CD4-positive, alpha-beta T cell treated with Interleukin-12 subunit alpha and Interleukin-12 subunit beta, for 1 hour (primary cell): ENCODE measurements at regions not wholly inside any gene's neighbourhood (a gene's known extent, or its start where the extent isn't known, plus 50 kb on each side); places are given as distances from the start of the nearest gene placed in this dataset.
"Not testable (repeated sequence)": the region's sequence is repeated elsewhere in the genome, so short reads cannot be mapped to it uniquely, and the experiment has no call there.

Experiments
- DNase-seq: peaks from one replicate; pipeline ENCODE4 v3.0.0-alpha.2; 2020

DNA sequence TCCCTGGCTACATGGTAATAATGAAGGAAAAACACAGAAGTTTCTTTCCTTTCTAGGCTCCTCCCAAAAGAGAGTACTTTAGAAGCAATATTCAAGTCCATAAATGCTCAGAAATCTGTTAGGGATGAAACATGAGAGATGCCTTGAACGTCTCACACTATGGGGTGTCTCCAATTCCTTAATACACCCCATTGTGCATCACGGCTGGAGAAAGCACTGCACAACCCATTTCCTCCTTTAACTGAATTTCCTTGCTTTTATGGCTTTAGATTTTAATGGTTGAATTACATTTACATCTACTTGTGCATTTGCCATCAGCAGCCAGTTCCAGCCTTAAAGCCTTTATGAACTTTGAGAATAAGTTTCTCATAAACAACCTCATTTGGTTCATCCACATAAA lies 498.9 kb upstream of the PTBP2 start:
- DNase-seq = no peak

- not testable (repeated sequence) for DNase-seq
Measured at GRCh38 chr1:96224229-96224628, 497.4 kb upstream of the PTBP2 start.

- no peak for DNase-seq
Measured at GRCh38 chr1:96233422-96233821, 488.2 kb upstream of the PTBP2 start.

DNA sequence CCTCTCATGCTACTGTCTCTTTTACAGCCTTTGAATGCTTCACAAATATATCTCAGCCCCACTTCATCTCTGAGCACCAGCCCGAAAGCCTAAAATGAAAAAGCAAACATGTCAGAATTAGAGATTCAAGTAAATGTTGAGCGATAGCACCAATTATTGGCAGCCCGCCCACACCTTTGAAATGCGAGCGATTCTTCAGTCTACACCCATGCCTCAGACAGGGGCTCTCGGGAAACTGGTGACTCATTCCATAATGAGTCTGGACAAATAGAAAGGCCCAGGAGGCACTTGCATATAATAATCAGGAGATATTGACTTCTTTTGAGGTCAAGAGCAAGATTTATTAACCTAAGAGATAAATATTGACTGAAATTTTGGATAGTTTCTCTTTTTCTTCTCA lies 487.3 kb upstream of the PTBP2 start:
- no peak for DNase-seq

GRCh38 chr1:96236156-96236739 lies 485.3 kb upstream of the PTBP2 start:
- DNase-seq = no peak

DNA sequence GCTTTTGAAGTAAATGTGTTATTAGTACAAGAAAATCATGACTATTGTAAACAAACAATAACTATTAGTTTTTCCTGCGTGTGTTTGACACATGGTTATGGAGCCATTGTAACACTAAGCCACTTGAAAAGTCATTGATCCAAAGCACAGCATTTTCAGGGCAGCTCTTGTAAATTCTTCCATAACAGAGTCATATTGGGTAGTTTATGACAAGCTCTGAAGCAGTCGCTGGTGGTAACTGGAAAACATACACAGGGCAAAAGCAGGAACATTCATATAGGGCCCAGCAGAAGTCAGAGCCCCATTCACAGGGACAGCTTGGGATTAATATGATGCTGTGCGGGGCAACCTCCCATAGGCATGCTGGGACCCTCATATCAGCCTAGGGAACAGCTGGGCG lies 483.2 kb upstream of the PTBP2 start:
- DNase-seq = no peak

DNA sequence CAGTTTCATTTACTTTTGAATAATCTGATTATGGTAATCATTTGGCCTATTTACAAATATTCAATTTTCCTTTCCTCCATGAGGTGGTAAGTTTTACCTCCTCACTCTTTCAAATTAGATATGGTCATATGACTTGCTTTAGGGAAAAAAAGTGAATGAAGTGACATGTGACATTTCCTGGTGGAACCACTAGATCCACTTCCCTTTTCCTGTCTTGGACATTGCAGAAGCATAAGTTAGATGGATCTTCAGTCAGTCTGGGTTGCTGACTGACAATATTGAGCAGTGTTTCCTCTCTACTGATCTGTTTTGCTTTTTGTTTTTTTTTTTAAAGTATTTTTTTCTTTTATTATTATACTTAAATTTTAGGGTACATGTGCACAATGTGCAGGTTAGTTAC lies 481.1 kb upstream of the PTBP2 start:
- DNase-seq = no peak

- DNase-seq = no peak
Measured at GRCh38 chr1:96253246-96254035, 468.1 kb upstream of the PTBP2 start.

DNA sequence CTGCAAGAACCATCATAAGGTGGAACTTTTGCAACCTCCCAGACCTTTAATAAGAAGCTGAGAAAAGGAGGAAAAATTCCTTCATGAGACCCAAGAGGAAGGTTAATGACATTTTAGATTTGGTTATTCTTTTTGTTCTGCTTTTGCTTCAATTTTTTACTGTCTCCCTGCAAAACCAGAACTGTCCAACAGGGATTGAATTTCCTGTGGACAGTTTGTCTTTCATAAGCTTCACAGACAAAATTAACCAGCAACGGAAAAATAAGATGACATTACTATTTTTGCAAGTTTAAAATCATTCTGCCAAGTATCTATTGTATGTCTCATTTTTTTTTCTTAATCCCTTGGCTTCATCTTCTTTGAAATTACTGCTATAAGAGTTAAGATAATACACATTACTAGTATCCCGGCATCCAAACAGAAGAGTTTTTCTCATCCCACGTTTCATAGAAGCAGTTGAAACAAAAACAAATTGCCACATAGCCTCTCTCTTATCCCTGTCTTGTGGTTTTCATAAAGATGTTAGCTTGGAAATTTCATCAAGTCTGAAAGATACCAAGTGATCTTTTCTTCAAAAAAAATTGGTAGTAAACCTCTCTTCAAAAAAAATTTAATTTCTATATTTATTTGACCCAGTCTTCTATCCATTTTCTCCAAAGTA lies 465.3 kb upstream of the PTBP2 start:
- no peak for DNase-seq

DNA sequence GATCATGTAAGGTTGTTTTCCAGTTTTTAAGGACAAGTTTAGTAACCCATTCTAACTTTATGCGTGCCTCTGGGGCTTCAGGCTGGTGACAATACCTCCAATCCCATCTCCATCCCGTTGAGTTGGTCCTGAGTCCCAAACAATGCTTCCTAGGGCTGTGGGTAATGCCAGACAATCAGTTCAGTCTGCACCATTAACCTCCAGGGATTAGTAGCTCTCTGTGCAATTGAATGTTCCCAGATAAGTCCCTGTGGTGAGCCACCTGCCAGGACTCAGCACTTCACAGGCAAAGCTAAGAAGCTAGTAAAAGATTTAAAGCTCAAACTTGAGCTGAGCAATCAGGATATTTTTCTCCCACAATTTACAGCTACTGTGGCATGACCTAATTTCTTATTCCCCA lies 462.2 kb upstream of the PTBP2 start:
- DNase-seq = no peak

GRCh38 chr1:96281491-96281890 lies 440.1 kb upstream of the PTBP2 start:
- no peak for DNase-seq

GRCh38 chr1:96290033-96290432 lies 431.6 kb upstream of the PTBP2 start:
- DNase-seq = no peak

DNA sequence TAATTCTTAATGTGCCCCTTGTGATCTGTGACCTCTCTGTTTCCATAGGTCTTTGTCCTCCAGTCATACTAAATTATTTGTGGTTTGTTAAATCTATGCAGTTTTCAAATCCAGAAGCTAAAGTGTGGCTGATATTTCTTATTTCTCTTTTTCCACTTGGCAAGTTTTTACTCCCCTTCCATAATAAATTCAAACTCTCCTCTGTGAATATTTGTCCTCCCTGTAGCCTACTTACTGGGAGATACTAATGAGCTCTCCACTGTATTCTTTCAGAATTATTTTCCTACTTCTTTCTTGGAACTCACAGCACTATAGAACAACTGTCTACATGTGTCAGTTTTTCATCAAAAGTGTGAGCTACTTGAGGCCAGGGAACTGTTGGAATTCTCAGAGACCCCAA lies 430.8 kb upstream of the PTBP2 start:
- no peak for DNase-seq

GRCh38 chr1:96291468-96291867 lies 430.1 kb upstream of the PTBP2 start:
- DNase-seq = no peak

DNA sequence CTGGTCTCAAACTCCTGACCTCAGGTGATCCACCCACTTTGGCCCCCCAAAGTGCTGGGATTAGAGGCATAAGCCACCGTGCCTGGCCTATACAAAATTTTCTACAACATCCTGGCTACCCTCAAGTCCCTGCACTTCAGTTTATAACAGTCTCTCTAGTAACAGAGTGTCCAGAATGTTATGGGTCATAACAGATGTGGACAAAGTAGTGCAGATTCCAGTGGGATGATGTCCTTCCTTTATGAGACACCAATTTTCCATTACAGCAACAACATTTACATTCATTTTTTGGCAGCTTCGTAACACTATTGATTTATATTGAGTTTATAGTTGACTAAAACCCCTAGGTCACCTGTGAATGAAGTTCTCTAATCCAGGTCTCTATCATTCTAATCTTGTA lies 429.4 kb upstream of the PTBP2 start:
- no peak for DNase-seq

DNA sequence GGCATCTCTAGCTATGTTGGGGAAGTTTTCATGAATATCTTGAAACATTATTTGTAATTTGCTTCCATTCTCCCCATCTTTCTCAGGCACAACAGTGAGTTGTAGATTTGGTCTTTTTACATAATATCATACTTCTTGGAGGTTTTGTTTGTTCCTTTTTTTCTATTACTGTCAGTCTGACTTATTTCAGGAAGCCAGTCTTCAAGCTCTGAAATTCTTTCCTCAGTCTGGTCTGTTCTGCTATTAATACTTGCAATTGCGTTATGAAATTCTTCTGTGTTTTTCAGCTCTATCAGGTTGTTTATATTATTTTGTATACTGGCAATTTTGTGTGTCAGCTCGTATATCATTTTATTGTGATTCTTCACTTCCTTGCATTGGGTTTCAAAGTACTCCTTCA lies 424.6 kb upstream of the PTBP2 start:
- no peak for DNase-seq

DNA sequence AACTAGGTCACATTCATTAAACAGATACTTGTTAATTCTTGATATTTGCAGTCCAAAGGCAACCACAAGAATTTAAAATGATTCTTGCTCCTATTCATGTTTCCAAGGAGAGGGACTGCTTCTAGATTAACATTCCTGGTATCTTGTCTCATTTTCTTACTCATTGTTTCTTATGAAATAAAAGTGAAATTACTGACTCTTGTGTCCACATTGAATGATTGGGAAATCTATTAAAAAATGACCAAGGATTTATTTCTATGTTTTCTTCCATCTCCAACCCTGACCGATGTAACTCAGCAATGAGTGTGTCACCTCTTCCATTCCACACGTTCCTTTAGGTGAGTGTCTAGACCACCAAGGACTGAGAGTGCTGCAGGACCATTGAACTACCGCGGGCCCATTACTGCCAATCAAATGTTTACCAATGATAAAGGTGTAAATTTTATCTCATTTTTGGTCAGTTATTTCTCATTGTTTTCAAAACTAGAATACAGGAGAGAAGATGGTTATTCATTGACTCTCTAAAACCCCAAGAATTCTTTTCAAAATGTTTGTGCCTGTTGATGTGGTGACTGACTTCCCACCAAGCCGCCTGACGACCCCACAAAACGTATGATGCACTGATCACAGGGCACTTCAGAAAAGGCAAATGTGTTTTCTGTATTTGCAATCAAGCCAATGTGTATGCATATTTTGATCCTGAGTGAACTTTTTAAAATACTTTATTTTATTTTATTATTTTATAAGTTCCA lies 414.6 kb upstream of the PTBP2 start:
- no peak for DNase-seq

GRCh38 chr1:96308314-96308713 lies 413.3 kb upstream of the PTBP2 start:
- DNase-seq = no peak

DNA sequence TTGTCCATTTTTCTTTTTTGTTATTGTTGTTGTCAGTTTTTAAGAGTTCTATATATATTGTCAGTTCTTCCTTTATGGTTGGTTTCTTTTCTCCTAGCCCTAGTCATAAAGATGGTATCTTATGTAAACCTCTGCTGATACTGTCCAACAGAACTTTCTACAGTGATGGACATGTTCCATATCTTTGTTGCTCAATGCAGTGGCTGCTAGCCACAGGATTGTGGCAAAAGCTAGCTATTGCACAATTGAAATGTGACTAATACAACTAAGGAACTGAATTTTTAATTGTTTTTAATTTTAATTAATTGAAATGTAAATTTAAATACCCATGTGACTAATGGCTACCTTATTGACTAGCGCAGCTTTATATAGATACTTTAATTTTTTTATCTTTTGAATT lies 411.8 kb upstream of the PTBP2 start:
- no peak for DNase-seq

- no peak for DNase-seq
Measured at GRCh38 chr1:96313216-96313615, 408.4 kb upstream of the PTBP2 start.

- DNase-seq = no peak
Measured at GRCh38 chr1:96329121-96329520, 392.5 kb upstream of the PTBP2 start.

DNA sequence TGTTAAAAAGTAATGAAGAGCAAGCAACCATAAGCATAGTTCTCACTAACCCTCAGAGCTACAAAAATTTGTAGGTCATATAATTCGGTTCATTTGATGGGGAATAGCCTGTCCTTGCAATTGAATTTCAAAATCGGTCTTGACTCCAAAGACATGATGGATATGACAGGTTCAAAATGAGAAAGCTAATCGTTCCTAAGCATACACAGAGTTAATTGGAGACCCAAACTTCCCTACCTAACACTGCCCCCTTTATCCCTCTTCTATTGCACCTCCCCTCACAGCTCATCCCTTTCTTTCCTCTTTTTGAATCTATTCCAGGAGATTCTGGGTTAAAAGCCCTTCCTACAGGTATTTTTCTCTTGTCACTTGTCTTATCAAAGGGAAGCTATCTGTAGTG lies 390.0 kb upstream of the PTBP2 start:
- no peak for DNase-seq

GRCh38 chr1:96333522-96334235 lies 387.9 kb upstream of the PTBP2 start:
- no peak for DNase-seq
